BLaER1 (cell line): ENCODE measurements at regions not wholly inside any gene's neighbourhood (a gene's known extent, or its start where the extent isn't known, plus 50 kb on each side); places are given as distances from the start of the nearest gene placed in this dataset.

Source experiments
- H3K27ac ChIP-seq: shearing (Covaris generic); formaldehyde crosslinking; 2 replicates; pipeline ENCODE4 v1.8.1; 2022
- H3K27me3 ChIP-seq: shearing (Covaris generic); formaldehyde crosslinking; 2 replicates; pipeline ENCODE4 v1.8.1; 2022
- H3K36me3 ChIP-seq: shearing (Covaris generic); formaldehyde crosslinking; 2 replicates; pipeline ENCODE4 v1.8.1; 2022
- H3K4me1 ChIP-seq: shearing (Covaris generic); formaldehyde crosslinking; 2 replicates; pipeline ENCODE4 v1.8.1; 2022
- H3K4me2 ChIP-seq: shearing (Covaris generic); formaldehyde crosslinking; 2 replicates; pipeline ENCODE4 v1.8.1; 2022
- H3K4me3 ChIP-seq: shearing (Covaris generic); formaldehyde crosslinking; 2 replicates; pipeline ENCODE4 v1.8.1; 2022
- H3K9ac ChIP-seq: shearing (Covaris generic); formaldehyde crosslinking; 2 replicates; pipeline ENCODE4 v1.8.1; 2022
- H3K9me3 ChIP-seq: shearing (Covaris generic); formaldehyde crosslinking; 2 replicates; pipeline ENCODE4 v1.8.1; 2022
- H4K20me1 ChIP-seq: shearing (Covaris generic); formaldehyde crosslinking; 2 replicates; pipeline ENCODE4 v1.8.1; 2022
- Cebpa-rat ChIP-seq: shearing (Covaris generic); IDR thresholded peaks from 2 replicates; pipeline ENCODE4 v1.8.1; 2022

DNA sequence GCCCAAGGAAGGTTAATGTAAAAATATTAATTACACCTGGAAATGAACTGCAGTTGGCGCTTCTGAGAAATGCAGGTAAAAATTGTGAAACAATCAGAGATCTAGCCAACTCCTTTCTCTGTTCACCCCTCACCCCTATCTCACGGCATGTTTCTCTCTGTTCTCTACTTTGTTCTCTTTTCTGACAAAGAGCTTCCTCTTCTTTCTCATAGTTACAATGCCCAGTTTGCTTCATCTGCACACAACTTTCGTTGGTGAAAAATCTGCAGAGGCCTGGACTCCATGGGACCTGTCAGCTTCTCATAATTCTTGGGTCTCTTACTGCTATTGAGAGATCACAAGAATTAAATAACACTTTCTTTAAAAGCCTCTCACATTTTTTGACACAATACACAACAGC lies 212.9 kb upstream of the LRRN1 start:
- H3K4me3 ChIP-seq = no peak overlapping the region
- H3K27me3 ChIP-seq = no peaks in the 10 kb centered on the region
- no peak overlapping the region for H3K4me2 ChIP-seq
- TF ChIP-seq Cebpa-rat = no peak
- no peak overlapping the region for H3K9ac ChIP-seq
- no peak overlapping the region for H3K27ac ChIP-seq
- H3K36me3 ChIP-seq = no peaks in the 10 kb centered on the region
- no peaks in the 10 kb centered on the region for H3K9me3 ChIP-seq
- H3K4me1 ChIP-seq = peaks cover 16% of the 10 kb centered on the region
- H4K20me1 ChIP-seq = no peaks in the 10 kb centered on the region

DNA sequence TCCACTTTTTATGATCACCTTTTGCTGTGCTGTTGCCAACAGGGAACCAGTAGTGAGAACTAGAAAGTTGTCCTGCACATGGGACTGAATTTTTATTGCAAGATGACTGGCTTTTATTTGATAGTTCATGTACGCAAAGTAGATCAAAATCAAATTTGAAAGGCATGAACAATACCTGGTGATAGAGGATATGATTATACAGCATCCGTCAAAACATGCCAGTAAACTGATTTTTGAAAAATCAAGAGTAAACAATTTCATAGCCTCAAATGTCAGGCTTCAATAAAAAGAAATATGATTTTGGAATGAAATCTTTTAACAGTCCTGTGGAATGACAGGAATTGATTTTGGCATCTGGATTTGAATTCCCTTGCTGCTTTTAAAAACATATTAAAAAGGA lies 219.6 kb upstream of the LRRN1 start:
- no peak overlapping the region for H3K4me3 ChIP-seq
- H4K20me1 ChIP-seq = no peaks in the 10 kb centered on the region
- H3K27me3 ChIP-seq = no peaks in the 10 kb centered on the region
- no peak overlapping the region for H3K9ac ChIP-seq
- no peaks in the 10 kb centered on the region for H3K36me3 ChIP-seq
- H3K4me2 ChIP-seq = no peak overlapping the region
- H3K9me3 ChIP-seq = no peaks in the 10 kb centered on the region
- no peak overlapping the region for H3K27ac ChIP-seq
- H3K4me1 ChIP-seq = no peaks in the 10 kb centered on the region
- TF ChIP-seq Cebpa-rat = no peak

DNA sequence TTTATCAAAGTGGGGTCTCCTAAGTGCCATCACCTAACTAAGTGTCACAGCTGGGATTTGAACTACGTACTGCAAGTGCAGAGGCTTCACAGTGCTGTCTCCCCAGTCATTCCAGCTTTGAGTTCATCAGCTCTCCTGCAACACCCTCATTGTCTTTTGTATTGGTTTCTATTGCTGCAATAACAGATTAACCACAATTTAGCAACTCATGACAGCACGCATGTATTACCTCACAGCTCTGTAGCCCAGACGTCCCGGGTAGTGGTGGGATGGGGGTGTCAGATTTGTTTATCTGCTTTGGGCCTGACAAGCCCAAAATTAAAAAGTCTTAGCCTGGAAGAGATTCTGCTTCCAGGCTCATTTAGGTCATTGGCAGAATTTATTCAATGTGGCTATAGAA lies 220.5 kb upstream of the LRRN1 start:
- H3K4me1 ChIP-seq = peaks cover 3% of the 10 kb centered on the region
- no peak overlapping the region for H3K9ac ChIP-seq
- H3K4me3 ChIP-seq = no peak overlapping the region
- no peaks in the 10 kb centered on the region for H3K9me3 ChIP-seq
- H3K27me3 ChIP-seq = no peaks in the 10 kb centered on the region
- no peaks in the 10 kb centered on the region for H4K20me1 ChIP-seq
- TF ChIP-seq Cebpa-rat = no peak
- no peaks in the 10 kb centered on the region for H3K36me3 ChIP-seq
- H3K4me2 ChIP-seq = no peak overlapping the region
- H3K27ac ChIP-seq = no peak overlapping the region

DNA sequence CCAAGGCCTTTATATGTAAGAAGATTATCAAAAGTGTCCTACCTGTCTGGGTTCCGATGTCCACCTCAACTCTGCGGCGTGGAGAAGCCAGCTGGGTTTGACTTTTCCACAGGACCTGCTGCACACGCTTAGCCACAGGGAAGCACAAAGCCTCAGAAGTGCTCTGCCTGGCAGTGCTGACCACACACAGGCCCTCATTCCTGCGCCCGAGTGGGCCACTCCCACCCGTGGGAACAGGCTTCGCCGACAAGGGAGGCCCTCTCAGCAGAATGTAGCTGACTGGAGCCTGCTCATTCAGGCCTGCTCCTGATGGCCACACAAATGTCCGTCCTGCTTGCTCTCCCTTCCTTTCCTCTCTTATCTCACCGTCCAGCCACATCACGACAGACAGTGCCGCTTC lies 221.4 kb upstream of the LRRN1 start:
- H3K9ac ChIP-seq = no peak overlapping the region
- no peaks in the 10 kb centered on the region for H3K36me3 ChIP-seq
- TF ChIP-seq Cebpa-rat = no peak
- no peaks in the 10 kb centered on the region for H3K9me3 ChIP-seq
- H3K4me3 ChIP-seq = no peak overlapping the region
- H3K27ac ChIP-seq = no peak overlapping the region
- peaks cover 12% of the 10 kb centered on the region for H3K4me1 ChIP-seq
- H4K20me1 ChIP-seq = no peaks in the 10 kb centered on the region
- no peak overlapping the region for H3K4me2 ChIP-seq
- no peaks in the 10 kb centered on the region for H3K27me3 ChIP-seq

DNA sequence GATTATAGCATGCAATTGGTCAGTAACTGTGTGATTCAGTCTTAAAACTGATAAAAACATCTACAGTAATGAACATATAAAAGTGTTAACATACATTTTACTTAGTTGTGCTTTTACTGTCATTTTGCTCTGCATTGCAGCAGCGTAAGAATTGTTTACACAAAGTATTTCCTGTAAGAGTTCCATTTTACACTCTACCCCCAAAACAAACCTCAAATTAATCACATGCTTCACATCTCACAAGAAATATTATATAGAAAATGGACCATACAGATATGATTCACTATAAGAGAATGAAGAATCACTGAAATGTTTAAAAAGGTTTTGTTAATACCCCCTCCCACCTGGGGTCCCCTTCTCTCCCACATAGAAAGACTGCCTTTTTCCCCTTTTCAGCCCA lies 225.9 kb upstream of the LRRN1 start:
- H3K27me3 ChIP-seq = no peaks in the 10 kb centered on the region
- no peak overlapping the region for H3K9ac ChIP-seq
- no peaks in the 10 kb centered on the region for H4K20me1 ChIP-seq
- H3K4me2 ChIP-seq = peak overlapping the region; percentile 25
- no peak overlapping the region for H3K4me3 ChIP-seq
- no peak for TF ChIP-seq Cebpa-rat
- H3K4me1 ChIP-seq = peaks cover 12% of the 10 kb centered on the region
- no peaks in the 10 kb centered on the region for H3K36me3 ChIP-seq
- no peaks in the 10 kb centered on the region for H3K9me3 ChIP-seq
- no peak overlapping the region for H3K27ac ChIP-seq

DNA sequence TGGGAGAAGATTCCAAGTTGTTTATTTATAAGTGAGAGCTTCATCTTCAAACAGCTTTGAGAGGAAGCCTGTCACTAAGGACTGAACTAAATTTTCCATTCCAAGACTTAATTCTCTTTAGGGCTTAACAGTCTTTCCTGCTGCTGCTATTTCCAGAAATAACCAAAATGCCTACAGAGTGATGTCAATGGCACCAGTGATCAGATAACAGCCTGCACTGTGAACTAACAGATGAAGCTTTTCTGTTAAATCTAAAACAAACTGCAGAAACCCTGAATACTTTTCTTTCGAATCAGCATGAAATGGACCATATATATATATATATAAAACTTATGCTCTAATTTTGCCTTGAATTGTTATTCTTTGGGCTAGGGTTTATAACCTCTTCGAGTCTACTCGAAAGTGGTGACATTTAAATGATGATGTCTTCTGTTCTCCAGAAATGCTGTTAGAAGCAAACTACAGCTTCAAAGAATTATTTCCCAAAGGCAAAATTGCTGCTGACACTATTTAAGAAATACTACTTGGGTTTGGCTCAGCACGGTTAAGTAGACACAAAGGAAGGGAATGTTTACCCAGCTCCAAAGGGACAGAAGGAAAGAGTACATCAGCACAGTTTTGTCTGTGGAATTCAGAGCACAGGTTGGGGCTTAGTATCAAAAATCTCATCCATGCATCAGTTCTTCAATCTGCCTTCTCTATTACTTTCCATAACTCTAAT lies 238.5 kb upstream of the LRRN1 start:
- H4K20me1 ChIP-seq = no peaks in the 10 kb centered on the region
- H3K9me3 ChIP-seq = no peaks in the 10 kb centered on the region
- H3K36me3 ChIP-seq = no peaks in the 10 kb centered on the region
- no peak overlapping the region for H3K4me3 ChIP-seq
- no peaks in the 10 kb centered on the region for H3K4me1 ChIP-seq
- no peak overlapping the region for H3K27ac ChIP-seq
- H3K9ac ChIP-seq = no peak overlapping the region
- no peaks in the 10 kb centered on the region for H3K27me3 ChIP-seq
- no peak overlapping the region for H3K4me2 ChIP-seq
- TF ChIP-seq Cebpa-rat = no peak

DNA sequence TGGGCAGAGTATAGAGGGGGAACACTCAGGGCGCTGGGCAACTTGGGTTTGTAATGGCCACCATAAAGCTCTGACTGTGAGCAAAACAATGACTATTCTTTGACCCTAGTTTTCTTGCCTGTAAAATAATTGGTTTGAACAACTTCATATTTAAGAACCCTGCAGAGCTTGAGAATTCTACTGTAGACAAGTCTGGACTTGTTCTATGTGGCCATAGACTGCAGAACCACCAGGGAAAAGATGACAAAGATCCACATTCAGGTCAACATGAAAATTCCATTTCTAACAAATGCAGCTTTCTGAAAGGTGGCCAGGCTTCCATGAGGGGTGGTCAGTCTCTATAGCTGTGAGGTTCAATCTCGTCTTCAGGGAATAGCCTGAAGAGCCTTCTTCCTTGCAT lies 239.4 kb upstream of the LRRN1 start:
- Histone ChIP-seq H3K9ac (no peak overlapping the region), H3K27me3 (no peaks in the 10 kb centered on the region), H3K4me3 (no peak overlapping the region), H3K4me1 (no peaks in the 10 kb centered on the region), H3K4me2 (no peak overlapping the region), H3K36me3 (no peaks in the 10 kb centered on the region), H3K27ac (no peak overlapping the region), H4K20me1 (no peaks in the 10 kb centered on the region), H3K9me3 (no peaks in the 10 kb centered on the region)
- TF ChIP-seq Cebpa-rat = no peak

DNA sequence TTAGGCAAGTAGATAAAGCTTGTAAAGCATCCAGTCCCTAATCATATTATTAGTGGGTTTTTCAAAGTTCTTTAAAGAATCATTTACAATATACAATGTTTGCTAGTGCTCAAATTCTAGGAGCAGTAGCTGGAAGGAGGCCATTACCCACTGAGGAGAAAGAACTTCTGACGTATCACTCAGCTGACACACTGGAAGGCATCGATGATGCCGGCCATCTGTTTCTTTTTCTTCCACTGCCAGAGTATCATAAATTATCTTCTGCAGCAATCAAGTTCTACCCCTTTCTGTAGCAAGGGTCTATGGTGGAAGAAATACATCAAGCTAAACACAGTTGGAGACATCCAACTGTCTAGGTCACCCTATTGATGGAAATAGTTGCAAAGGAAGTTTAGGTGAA lies 243.2 kb upstream of the LRRN1 start:
- no peak overlapping the region for H3K4me2 ChIP-seq
- no peak for TF ChIP-seq Cebpa-rat
- H3K36me3 ChIP-seq = no peaks in the 10 kb centered on the region
- H3K9ac ChIP-seq = no peak overlapping the region
- H3K9me3 ChIP-seq = no peaks in the 10 kb centered on the region
- no peak overlapping the region for H3K4me3 ChIP-seq
- no peaks in the 10 kb centered on the region for H3K27me3 ChIP-seq
- no peak overlapping the region for H3K27ac ChIP-seq
- no peaks in the 10 kb centered on the region for H3K4me1 ChIP-seq
- H4K20me1 ChIP-seq = no peaks in the 10 kb centered on the region

DNA sequence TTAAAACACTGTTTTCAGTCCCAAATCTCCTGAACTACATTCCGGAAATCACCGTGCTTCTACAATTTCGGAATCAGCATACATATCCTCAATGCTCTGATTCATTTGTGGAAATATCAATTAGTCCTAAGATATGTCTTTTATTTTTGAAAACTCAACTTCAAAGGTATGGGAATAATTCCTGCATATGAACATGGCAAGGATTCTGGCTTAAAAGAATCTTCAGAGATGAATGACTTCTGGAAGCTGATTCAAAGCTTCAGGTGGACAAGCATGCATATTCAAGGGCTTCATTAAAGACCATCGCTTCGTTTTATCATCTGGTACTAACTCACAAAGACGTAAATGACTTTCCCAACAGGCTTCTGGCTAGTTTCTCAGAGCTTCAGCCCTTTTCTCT lies 246.0 kb upstream of the LRRN1 start:
- no peak overlapping the region for H3K9ac ChIP-seq
- H4K20me1 ChIP-seq = no peaks in the 10 kb centered on the region
- no peaks in the 10 kb centered on the region for H3K27me3 ChIP-seq
- H3K27ac ChIP-seq = no peak overlapping the region
- no peak for TF ChIP-seq Cebpa-rat
- no peaks in the 10 kb centered on the region for H3K36me3 ChIP-seq
- no peak overlapping the region for H3K4me2 ChIP-seq
- no peak overlapping the region for H3K4me3 ChIP-seq
- H3K9me3 ChIP-seq = no peaks in the 10 kb centered on the region
- H3K4me1 ChIP-seq = no peaks in the 10 kb centered on the region

DNA sequence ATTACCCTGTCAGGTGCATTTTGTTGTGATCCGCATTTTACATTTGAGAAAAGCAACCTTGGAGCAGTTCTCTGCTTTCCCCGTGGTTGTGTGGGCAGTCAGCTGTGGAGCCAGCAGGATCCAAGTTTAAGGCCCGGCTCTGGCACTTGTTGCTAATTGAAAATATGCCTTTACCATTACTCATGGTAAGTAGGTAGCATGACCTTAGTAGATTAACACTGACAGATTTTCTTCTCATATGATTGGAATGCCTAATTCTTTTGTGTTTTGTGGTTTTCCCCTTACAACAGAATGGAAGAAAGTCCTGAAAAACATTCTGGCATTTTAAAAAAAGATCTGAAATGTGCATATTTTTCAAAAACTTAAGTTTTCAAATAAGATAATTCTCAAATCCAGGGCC lies 246.5 kb upstream of the LRRN1 start:
- no peak overlapping the region for H3K9ac ChIP-seq
- TF ChIP-seq Cebpa-rat = no peak
- no peak overlapping the region for H3K4me2 ChIP-seq
- no peaks in the 10 kb centered on the region for H3K27me3 ChIP-seq
- no peaks in the 10 kb centered on the region for H3K9me3 ChIP-seq
- H3K27ac ChIP-seq = no peak overlapping the region
- no peaks in the 10 kb centered on the region for H3K4me1 ChIP-seq
- H3K4me3 ChIP-seq = no peak overlapping the region
- no peaks in the 10 kb centered on the region for H4K20me1 ChIP-seq
- no peaks in the 10 kb centered on the region for H3K36me3 ChIP-seq

DNA sequence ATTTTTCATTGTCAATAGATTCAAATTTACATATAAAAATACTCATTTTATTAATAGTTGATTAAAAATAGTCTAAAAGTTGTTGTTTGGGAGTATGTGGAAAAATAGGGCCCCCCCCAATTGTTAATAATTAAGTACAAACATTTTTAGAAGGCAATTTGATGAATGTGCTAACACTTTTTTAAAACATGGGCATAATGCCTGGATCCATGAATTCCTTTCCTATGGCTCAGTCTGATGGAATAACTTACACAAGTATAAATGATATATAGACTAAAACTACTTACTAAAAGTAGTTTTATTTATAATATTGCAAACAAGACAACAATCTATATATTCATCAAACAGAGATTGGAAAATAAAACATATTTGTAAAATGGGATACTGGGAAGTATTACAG lies 247.2 kb upstream of the LRRN1 start:
- no peak overlapping the region for H3K9ac ChIP-seq
- no peak overlapping the region for H3K27ac ChIP-seq
- TF ChIP-seq Cebpa-rat = no peak
- no peaks in the 10 kb centered on the region for H4K20me1 ChIP-seq
- no peaks in the 10 kb centered on the region for H3K9me3 ChIP-seq
- H3K4me2 ChIP-seq = no peak overlapping the region
- H3K27me3 ChIP-seq = no peaks in the 10 kb centered on the region
- H3K4me3 ChIP-seq = no peak overlapping the region
- no peaks in the 10 kb centered on the region for H3K36me3 ChIP-seq
- H3K4me1 ChIP-seq = no peaks in the 10 kb centered on the region
